CD4-positive, alpha-beta T cell treated with Interleukin-12 subunit alpha and Interleukin-12 subunit beta, for 1 hour (primary cell): ENCODE measurements at regions not wholly inside any gene's neighbourhood (a gene's known extent, or its start where the extent isn't known, plus 50 kb on each side); places are given as distances from the start of the nearest gene placed in this dataset.
"Not testable (repeated sequence)": the region's sequence is repeated elsewhere in the genome, so short reads cannot be mapped to it uniquely, and the experiment has no call there.

Experiments used
- DNase-seq: peaks from one replicate; pipeline ENCODE4 v3.0.0-alpha.2; 2020

GRCh38 chr9:120338340-120338739 lies 241.6 kb downstream of the CDK5RAP2 start:
- DNase-seq = no peak

DNA sequence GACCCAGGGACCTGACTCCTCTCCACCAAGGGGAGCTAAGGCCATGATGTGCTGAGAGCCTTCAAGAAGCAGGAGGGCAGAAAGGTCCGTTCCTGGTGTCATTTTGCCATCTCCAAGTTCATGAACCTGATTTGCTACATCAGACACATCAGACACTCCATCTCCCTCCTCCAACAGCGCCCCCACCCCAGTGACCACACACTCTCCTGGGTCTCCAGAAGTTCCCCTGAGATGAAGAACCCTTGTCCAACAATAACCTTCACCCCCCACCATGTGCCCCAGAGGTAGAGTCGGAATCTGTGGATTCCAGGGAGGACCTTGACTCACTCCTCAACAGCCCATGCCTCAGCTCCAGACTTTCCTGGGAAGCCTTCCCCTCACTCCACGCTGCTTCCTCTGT lies 242.8 kb downstream of the CDK5RAP2 start:
- DNase-seq = no peak

- DNase-seq = no peak
Observed at GRCh38 chr9:120336753-120337090, 243.2 kb downstream of the CDK5RAP2 start.

- DNase-seq = no peak
Observed at GRCh38 chr9:120336021-120336752, 243.8 kb downstream of the CDK5RAP2 start.

- no peak for DNase-seq
Observed at GRCh38 chr9:120331913-120332312, 248.1 kb downstream of the CDK5RAP2 start.

DNA sequence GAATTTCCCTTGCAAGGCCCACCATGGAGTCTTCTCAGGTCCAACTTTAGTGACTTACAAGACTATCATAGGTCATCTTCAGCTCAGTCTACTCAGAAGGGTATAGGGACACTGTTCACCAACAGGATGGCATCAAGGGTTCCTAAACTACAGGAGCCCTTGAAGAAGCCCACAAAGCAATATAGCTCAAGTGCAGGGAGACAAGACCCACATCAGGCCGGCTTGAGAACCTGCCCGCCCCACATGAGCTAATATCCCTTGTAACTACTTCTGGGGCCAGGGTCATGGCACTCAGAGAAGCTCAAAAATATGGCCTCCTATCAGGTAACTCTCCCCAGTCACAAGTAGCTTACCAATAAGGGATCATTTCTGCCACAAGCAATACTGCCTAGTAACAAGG lies 249.9 kb downstream of the CDK5RAP2 start:
- DNase-seq = no peak

- DNase-seq = no peak
Observed at GRCh38 chr9:120327322-120327721, 252.6 kb downstream of the CDK5RAP2 start.

DNA sequence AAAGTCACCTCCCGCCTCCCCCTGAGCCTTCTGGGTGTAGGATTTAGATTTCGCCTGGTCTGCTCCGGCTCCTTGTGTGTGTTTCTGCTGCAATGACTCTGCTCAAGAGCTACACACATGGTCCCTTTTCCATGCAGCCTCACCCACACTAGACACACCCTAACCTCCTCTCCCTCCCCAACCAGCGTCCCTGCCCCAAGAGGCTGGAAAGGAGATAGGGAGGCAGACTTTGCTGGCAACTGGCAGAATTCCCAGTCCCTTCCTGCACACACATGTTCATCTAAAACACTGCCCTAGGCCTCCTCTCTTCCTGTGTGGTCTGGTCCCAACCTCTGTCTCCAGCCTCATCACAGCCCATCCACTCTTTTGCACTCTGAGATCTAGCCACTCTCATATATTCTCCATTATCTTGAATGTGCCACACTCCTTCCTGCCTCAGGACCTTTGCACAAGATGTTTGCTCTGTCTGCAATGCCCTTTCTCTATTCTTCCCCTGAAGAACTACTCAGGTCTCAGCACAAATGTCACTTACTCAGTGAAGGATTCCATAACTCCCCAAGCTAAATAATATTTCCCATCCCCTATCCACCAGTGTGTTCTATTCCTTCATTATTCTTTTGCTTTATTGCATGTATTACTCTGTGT lies 253.8 kb downstream of the CDK5RAP2 start:
- DNase-seq = no peak

GRCh38 chr9:120324996-120325642 lies 254.8 kb downstream of the CDK5RAP2 start:
- DNase-seq = no peak

DNA sequence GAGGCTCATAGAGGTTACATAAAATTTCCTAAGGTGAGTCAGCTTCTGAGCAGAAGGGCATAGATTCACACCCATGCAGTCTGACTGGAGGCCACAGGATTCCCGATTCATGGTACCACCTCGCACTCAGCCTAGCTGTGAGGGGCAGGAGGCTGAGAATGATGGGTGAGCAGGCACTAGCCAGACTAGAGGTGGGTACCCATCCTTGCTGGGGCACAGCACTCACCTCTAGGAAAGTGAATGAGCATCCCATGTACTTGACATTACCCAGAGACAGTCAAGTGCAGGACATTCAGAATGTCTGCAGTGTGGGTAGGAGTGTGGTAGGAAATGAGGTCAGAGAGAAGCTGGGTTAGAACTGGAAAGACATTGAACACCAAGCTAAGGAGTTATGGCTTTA lies 255.5 kb downstream of the CDK5RAP2 start:
- DNase-seq = no peak

- no peak for DNase-seq
Observed at GRCh38 chr9:120323125-120323524, 256.8 kb downstream of the CDK5RAP2 start.

GRCh38 chr9:120319452-120319851 lies 260.5 kb downstream of the CDK5RAP2 start:
- DNase-seq = no peak

GRCh38 chr9:120315154-120315553 lies 264.8 kb downstream of the CDK5RAP2 start:
- no peak for DNase-seq

DNA sequence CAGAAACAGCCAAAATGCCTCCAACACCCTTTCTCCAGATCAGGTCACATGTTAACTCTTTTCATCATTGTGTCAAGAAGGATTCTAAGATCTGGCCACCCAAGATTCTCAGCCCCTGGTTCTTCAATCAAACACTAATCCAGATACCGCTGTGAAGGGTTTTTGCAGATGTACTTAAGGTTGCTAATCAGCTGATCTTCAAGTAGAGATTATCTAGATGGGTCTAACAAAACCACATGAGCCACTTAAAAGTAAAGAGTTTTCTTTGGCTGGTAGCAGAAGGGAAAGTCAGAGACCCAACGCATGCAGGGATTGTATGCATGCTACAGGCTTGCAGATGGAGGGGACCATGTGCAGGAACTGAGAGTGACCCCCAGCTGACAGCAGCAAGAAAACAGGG lies 267.9 kb downstream of the CDK5RAP2 start:
- DNase-seq = no peak

DNA sequence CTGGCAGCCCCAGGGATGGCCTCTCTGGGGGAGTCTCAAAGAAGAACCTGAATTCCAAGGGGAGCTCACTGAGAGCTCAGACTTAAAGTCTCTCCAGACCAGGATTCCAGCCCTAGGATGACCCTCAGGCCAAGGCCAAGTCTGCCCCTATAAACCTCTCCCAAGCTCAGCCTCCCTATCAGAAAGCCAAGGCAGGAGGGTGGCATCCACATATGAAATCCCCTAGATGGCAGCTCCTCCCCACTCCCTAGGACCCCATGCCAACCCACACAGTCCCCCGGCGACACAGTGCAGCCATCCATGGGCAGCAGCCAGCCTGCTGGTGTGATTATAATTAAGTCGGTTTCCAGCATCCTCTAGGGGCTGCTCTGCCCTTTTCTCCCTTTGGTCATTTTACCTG lies 269.9 kb downstream of the CDK5RAP2 start:
- DNase-seq = no peak

DNA sequence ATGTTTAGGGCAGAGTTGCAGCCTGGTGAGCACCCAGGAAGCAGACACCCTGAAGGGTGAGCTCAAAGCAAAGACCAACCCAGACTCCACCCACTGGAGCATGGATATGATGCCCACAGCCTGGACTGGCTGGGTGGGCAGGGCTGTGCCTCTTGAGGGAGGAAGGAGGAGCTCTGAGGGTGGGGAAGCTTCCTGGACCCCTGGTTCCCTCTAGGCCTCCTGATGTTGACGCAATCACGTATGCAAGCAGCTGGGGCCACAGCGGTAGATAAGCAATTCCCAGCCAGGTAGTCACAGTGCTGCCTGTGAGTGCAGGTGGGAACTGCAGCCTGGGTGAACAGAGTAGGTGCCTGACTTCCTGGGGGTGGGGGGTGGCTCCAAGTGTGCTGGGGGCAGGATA lies 271.5 kb downstream of the CDK5RAP2 start:
- no peak for DNase-seq

GRCh38 chr9:120307599-120307998 lies 272.4 kb downstream of the CDK5RAP2 start:
- no peak for DNase-seq

DNA sequence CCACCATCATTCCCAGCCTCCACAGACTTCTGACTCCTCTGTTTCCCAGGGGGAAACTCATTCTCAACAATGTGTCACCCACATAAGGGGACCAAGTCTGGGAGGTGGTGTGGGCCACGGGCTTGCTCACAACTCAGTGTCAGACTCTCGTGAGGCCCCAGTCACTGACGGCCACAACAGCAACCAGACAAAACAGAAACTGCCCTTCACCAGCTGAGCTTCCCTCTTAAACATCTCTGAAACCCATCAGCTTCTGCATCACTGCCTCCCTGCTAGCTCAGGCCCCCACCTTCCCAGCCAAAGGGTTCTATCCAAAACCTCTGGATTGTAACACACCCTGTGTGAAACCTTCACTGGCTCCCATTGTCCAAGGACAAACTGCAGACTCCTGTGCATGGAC lies 273.4 kb downstream of the CDK5RAP2 start:
- DNase-seq = no peak

- no peak for DNase-seq
Observed at GRCh38 chr9:120306088-120306487, 273.9 kb downstream of the CDK5RAP2 start.

DNA sequence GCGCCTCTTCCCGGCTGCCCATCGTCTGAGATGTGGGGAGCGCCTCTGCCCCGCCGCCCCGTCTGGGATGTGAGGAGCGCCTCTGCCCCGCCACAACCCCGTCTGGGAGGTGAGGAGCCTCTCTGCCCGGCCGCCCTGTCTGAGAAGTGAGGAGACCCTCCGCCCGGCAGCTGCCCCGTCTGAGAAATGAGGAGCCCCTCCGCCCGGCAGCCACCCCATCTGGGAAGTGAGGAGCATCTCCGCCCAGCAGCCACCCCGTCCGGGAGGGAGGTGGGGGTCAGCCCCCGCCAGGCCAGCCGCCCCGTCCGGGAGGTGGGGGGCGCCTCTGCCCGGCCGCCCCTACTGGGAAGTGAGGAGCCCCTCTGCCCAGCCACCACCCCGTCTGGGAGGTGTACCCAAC lies 275.1 kb downstream of the CDK5RAP2 start:
- not testable (repeated sequence) for DNase-seq

DNA sequence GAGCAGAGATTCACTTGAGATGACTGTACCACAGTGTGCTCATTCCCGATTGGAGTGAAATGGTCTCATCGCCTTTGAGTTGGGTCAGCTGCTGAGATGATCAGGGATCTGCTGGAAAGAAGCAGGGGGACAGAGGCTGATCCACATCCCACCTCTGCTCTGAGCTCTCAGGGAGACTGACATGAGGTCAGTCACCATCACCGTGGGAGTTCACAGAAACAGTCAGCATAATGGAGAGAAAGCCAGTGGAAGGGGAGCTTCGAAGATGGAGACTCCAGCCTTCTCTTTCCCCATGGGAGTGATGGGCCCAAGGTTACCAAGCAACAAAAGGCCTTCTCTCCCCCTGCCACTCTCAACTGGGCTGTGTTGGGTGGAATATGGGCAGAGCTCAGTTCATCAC lies 276.4 kb downstream of the CDK5RAP2 start:
- DNase-seq = no peak

GRCh38 chr9:120299785-120300184 lies 280.2 kb downstream of the CDK5RAP2 start:
- no peak for DNase-seq

GRCh38 chr9:120294003-120294402 lies 286.0 kb downstream of the CDK5RAP2 start:
- DNase-seq = no peak

DNA sequence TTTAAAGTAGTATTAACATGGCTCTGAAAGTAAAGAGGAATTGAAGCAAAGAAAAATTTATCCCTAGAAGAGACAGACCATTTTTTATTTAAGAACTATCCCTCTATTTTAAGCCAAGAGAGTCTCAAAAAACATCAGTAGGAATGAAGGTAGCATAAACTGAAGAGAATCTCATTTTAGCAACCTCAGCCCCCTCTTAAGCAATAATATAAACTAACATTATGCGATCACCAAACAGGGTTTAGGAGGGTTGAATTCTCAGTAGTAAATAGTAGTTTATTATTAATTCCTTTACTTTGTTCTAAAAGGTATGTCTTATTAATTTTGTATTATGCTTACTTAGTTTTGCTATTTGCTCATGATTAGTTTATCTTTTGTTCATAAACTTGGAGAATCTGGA lies 287.4 kb downstream of the CDK5RAP2 start:
- DNase-seq = no peak
